Skeletal muscle tissue (tissue), 3 donors: ENCODE measurements at regions not wholly inside any gene's neighbourhood (a gene's known extent, or its start where the extent isn't known, plus 50 kb on each side); places are given as distances from the start of the nearest gene placed in this dataset.

Experiments used
- H3K27ac ChIP-seq: one replicate; pipeline ENCODE4 v1.7.0; 2013; ENCODE audit warnings: mild to moderate bottlenecking, low read depth, low read length, inconsistent platforms
- H3K27me3 ChIP-seq, 3 donors: one replicate each; pipeline ENCODE4 v1.7.0; 2013; ENCODE audit warnings: low read length in 3 of 3; ENCODE audit not compliant: control insufficient read depth in 3 of 3, insufficient read depth in 3 of 3
- H3K36me3 ChIP-seq, 3 donors: one replicate each; pipeline ENCODE4 v1.7.0; 2013; ENCODE audit warnings: low read length in 3 of 3; ENCODE audit not compliant: control insufficient read depth in 3 of 3, insufficient read depth in 3 of 3
- H3K4me1 ChIP-seq, 3 donors: one replicate each; pipeline ENCODE4 v1.7.0; 2013; ENCODE audit warnings: low read length in 3 of 3, mild to moderate bottlenecking in 3 of 3; ENCODE audit not compliant: control insufficient read depth in 3 of 3, insufficient read depth in 3 of 3
- H3K4me3 ChIP-seq, 3 donors: one replicate each; pipeline ENCODE4 v1.7.0; 2013; ENCODE audit warnings: low read length in 3 of 3
- H3K9ac ChIP-seq, 3 donors: one replicate each; pipeline ENCODE4 v1.7.0; 2013; ENCODE audit warnings: low read length in 3 of 3, mild to moderate bottlenecking in 3 of 3, moderate library complexity in 2 of 3, low read depth in 1 of 3
- H3K9me3 ChIP-seq, 3 donors: one replicate each; pipeline ENCODE4 v1.7.0; 2013; ENCODE audit warnings: low read length in 3 of 3; ENCODE audit not compliant: control insufficient read depth in 3 of 3
- donor health status: Osteomylitis.

GRCh38 chr5:14967166-14967565, 95.6 kb upstream of the ANKH start:
- Histone ChIP-seq H3K4me3 (no peak overlapping the region), H3K4me1 (no peaks in the 10 kb centered on the region), H3K9ac (no peak overlapping the region), H3K36me3 (no peaks in the 10 kb centered on the region), H3K27ac (no peak overlapping the region), H3K27me3 (no peaks in the 10 kb centered on the region), H3K9me3 (no peaks in the 10 kb centered on the region)

- no peak overlapping the region for H3K4me3 ChIP-seq
- H3K4me1 ChIP-seq: no peaks in the 10 kb centered on the region
- H3K27ac ChIP-seq: no peak overlapping the region
- H3K27me3 ChIP-seq: no peaks in the 10 kb centered on the region
- no peak overlapping the region for H3K9ac ChIP-seq
- no peaks in the 10 kb centered on the region for H3K9me3 ChIP-seq
- H3K36me3 ChIP-seq: no peaks in the 10 kb centered on the region
Observed at GRCh38 chr5:14965815-14966214, 94.2 kb upstream of the ANKH start.

GRCh38 chr5:14962604-14963003, 91.0 kb upstream of the ANKH start:
- no peaks in the 10 kb centered on the region for H3K9me3 ChIP-seq
- H3K27ac ChIP-seq: no peak overlapping the region
- no peaks in the 10 kb centered on the region for H3K27me3 ChIP-seq
- no peaks in the 10 kb centered on the region for H3K36me3 ChIP-seq
- no peak overlapping the region for H3K4me3 ChIP-seq
- no peaks in the 10 kb centered on the region for H3K4me1 ChIP-seq
- no peak overlapping the region for H3K9ac ChIP-seq

GRCh38 chr5:14960120-14960462, 88.5 kb upstream of the ANKH start:
- Histone ChIP-seq H3K27ac (no peak overlapping the region), H3K27me3 (no peaks in the 10 kb centered on the region), H3K4me3 (no peak overlapping the region), H3K9ac (no peak overlapping the region), H3K9me3 (no peaks in the 10 kb centered on the region), H3K4me1 (no peaks in the 10 kb centered on the region), H3K36me3 (no peaks in the 10 kb centered on the region)

GRCh38 chr5:14959399-14960119, 88.0 kb upstream of the ANKH start:
- H3K4me1 ChIP-seq: no peaks in the 10 kb centered on the region
- H3K9ac ChIP-seq: no peak overlapping the region
- H3K27ac ChIP-seq: no peak overlapping the region
- H3K36me3 ChIP-seq: no peaks in the 10 kb centered on the region
- H3K9me3 ChIP-seq: no peaks in the 10 kb centered on the region
- no peak overlapping the region for H3K4me3 ChIP-seq
- H3K27me3 ChIP-seq: no peaks in the 10 kb centered on the region

- Histone ChIP-seq H3K4me3 (no peak overlapping the region), H3K36me3 (no peaks in the 10 kb centered on the region), H3K27me3 (no peaks in the 10 kb centered on the region), H3K9me3 (no peaks in the 10 kb centered on the region), H3K4me1 (no peaks in the 10 kb centered on the region), H3K9ac (no peak overlapping the region), H3K27ac (no peak overlapping the region)
Observed at GRCh38 chr5:14958188-14958587, 86.6 kb upstream of the ANKH start.

- Histone ChIP-seq H3K27ac (no peak overlapping the region), H3K9ac (no peak overlapping the region), H3K9me3 (no peaks in the 10 kb centered on the region), H3K4me1 (no peaks in the 10 kb centered on the region), H3K4me3 (no peak overlapping the region), H3K27me3 (no peaks in the 10 kb centered on the region), H3K36me3 (no peaks in the 10 kb centered on the region)
Observed at GRCh38 chr5:14956423-14957046, 85.0 kb upstream of the ANKH start.

- H3K27ac ChIP-seq: no peak overlapping the region
- H3K4me3 ChIP-seq: no peak overlapping the region
- H3K9me3 ChIP-seq: no peaks in the 10 kb centered on the region
- no peak overlapping the region for H3K9ac ChIP-seq
- no peaks in the 10 kb centered on the region for H3K4me1 ChIP-seq
- no peaks in the 10 kb centered on the region for H3K27me3 ChIP-seq
- no peaks in the 10 kb centered on the region for H3K36me3 ChIP-seq
Observed at GRCh38 chr5:14954616-14955343, 83.2 kb upstream of the ANKH start.

- H3K4me1 ChIP-seq: no peaks in the 10 kb centered on the region
- no peak overlapping the region for H3K4me3 ChIP-seq
- no peaks in the 10 kb centered on the region for H3K36me3 ChIP-seq
- H3K9ac ChIP-seq: no peak overlapping the region
- no peak overlapping the region for H3K27ac ChIP-seq
- H3K9me3 ChIP-seq: no peaks in the 10 kb centered on the region
- H3K27me3 ChIP-seq: no peaks in the 10 kb centered on the region
Observed at GRCh38 chr5:14954216-14954615, 82.6 kb upstream of the ANKH start.

GRCh38 chr5:14953075-14953607, 81.6 kb upstream of the ANKH start:
- Histone ChIP-seq H3K9me3 (no peaks in the 10 kb centered on the region), H3K27ac (no peak overlapping the region), H3K36me3 (no peaks in the 10 kb centered on the region), H3K4me3 (no peak overlapping the region), H3K9ac (no peak overlapping the region), H3K27me3 (no peaks in the 10 kb centered on the region), H3K4me1 (no peaks in the 10 kb centered on the region)
